GM19025 (cell line): ENCODE measurements at regions not wholly inside any gene's neighbourhood (a gene's known extent, or its start where the extent isn't known, plus 50 kb on each side); places are given as distances from the start of the nearest gene placed in this dataset.
"Not testable (repeated sequence)": the region's sequence is repeated elsewhere in the genome, so short reads cannot be mapped to it uniquely, and the experiment has no call there.

Experiments used
- ATAC-seq: cut with Tn5 transposase; IDR thresholded peaks from one replicate; pipeline ENCODE4 v1.9.1; 2021; ENCODE audit warnings: mild to moderate bottlenecking, low read depth, moderate library complexity; ENCODE audit not compliant: unreplicated experiment

GRCh38 chrX:106493210-106493816 lies 118.5 kb upstream of the RADX start:
- not testable (repeated sequence) for ATAC-seq

- ATAC-seq, result no peak
These were observed 112.3 kb upstream of the RADX start for GRCh38 chrX:106499473-106499872.

- no peak for ATAC-seq
These were observed 100.9 kb upstream of the RADX start for GRCh38 chrX:106510713-106511403.
